Neural progenitor cell (in vitro differentiated cells): ENCODE measurements at regions not wholly inside any gene's neighbourhood (a gene's known extent, or its start where the extent isn't known, plus 50 kb on each side); places are given as distances from the start of the nearest gene placed in this dataset.

Experiments used
- CTCF ChIP-seq: fragments of 200-600 bp; sonication (generic); IDR thresholded peaks from 2 replicates; pipeline ENCODE4 v1.5.1; 2017; ENCODE audit warnings: antibody characterized with exemption, mild to moderate bottlenecking
- EZH2 ChIP-seq: fragments of 200-600 bp; sonication (generic); IDR thresholded peaks from 2 replicates; pipeline ENCODE4 v1.6.1; 2017; ENCODE audit warnings: antibody characterized with exemption, mild to moderate bottlenecking, moderate library complexity
- EZH2phosphoT487 ChIP-seq: fragments of 200-600 bp; sonication (generic); IDR thresholded peaks from 2 replicates; pipeline ENCODE4 v1.6.1; 2017; ENCODE audit warnings: antibody characterized with exemption

- TF ChIP-seq EZH2: no peak
- TF ChIP-seq CTCF: no peak
- TF ChIP-seq EZH2phosphoT487: no peak
Observed at GRCh38 chr4:158098802-158099201, 74.0 kb downstream of the GASK1B start.
